ENCODE measurements at regions not wholly inside any gene's neighbourhood (a gene's known extent, or its start where the extent isn't known, plus 50 kb on each side); places are given as distances from the start of the nearest gene placed in this dataset.
"Not testable (repeated sequence)": the region's sequence is repeated elsewhere in the genome, so short reads cannot be mapped to it uniquely, and the experiment has no call there.

DNA sequence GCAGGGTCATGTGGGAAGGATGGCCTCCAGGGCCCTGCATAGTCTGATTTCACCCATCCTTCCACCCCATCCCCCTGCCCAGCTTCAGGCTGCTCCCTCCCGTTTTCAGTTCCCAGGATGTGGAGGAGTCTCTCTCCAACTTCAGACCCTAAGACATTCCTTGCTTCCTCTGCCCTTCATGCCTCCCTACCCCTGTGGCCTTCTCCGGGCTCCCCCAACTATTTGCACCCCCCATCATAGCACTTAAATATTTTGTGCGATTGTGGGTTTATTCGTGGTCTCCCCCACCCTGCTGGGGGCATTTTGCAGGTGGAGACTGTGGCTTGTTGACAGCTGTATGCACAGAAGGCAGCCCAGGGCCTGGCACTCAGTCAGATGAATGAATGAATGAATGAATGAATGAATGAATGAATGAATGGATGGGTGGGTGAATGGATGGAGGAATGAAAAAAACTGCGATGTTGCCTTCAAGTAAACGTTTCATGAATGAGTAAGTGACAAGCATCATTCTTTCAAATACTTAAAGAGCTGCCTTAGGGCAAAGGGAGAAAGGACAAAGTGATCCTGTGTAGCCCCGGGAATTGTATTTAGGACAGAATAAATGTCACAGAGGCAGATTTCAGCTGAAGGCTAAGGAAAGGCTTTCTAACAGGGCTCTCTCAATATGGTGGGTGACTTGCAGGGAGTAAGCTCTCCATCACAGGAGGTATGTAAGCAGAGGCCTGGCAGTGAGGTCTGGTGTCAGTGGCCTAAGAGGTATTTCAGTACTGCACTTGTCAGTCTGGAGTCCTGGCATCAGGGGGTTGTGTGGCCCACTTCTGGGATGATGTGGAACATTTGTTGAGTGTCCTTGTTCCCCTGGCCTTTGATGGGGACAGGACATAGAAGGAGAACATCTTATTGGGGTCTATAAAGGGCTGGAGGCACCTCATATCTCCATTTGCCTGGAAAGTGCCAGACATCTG is 156.4 kb downstream of the PTPRU start:
- no peak for DNase-seq (ENCODE audit: insufficient read length, low spot score)
- TF ChIP-seq PAX5 (IDR thresholded peaks at IDR 0.05; ENCODE audit: insufficient read depth, low read length, severe bottlenecking) (no peak), SPI1 (IDR thresholded peaks at IDR 0.05; ENCODE audit: low read depth, low read length) (no peak), POU2F2 (IDR thresholded peaks at IDR 0.05; ENCODE audit: low read depth, low read length) (no peak), POLR2AphosphoS5 (IDR thresholded peaks at IDR 0.05; ENCODE audit: low read depth, low read length) (no peak), TAF1 (IDR thresholded peaks at IDR 0.05; ENCODE audit: low read depth, low read length) (no peak), POLR2A (IDR thresholded peaks at IDR 0.05; ENCODE audit: low read depth, low read length) (no peak)
- FAIRE-seq: no peak

- TF ChIP-seq SPI1 (IDR thresholded peaks at IDR 0.05; ENCODE audit: low read depth, low read length): no peak
- TF ChIP-seq TAF1 (IDR thresholded peaks at IDR 0.05; ENCODE audit: low read depth, low read length): no peak
- TF ChIP-seq POU2F2 (IDR thresholded peaks at IDR 0.05; ENCODE audit: low read depth, low read length): no peak
- no peak for TF ChIP-seq PAX5 (IDR thresholded peaks at IDR 0.05; ENCODE audit: insufficient read depth, low read length, severe bottlenecking)
- no peak for TF ChIP-seq POLR2A (IDR thresholded peaks at IDR 0.05; ENCODE audit: low read depth, low read length)
- no peak for TF ChIP-seq POLR2AphosphoS5 (IDR thresholded peaks at IDR 0.05; ENCODE audit: low read depth, low read length)
- FAIRE-seq (no peak), DNase-seq (ENCODE audit: insufficient read length, low spot score) (no peak)
These were observed 155.7 kb downstream of the PTPRU start for GRCh38 chr1:29392036-29392435.

DNA sequence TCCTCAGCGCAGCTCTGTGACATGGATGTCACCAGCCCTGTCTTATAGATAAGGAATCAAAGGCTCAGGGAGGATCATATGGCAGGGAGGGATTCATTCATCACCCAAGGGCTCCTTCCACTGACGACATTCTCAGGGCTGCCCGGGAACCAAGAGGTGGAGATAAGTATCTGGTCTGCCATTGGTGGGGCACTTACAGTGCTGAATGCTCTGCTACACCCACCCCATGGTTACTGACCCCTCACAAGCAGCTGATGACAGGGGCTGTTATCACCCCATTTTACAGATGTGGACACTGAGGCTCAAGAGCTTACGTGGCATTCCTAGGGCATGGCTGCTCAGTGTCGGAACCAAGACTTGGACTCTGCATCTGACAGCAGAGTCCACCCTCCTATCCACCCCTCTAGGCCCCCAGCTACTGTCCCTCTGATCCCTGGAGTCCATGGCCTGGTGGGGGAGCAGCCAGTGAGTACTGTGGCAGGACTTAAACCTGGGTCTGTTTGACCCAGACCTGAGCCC is 155.1 kb downstream of the PTPRU start:
- no peak for FAIRE-seq
- TF ChIP-seq POU2F2 (IDR thresholded peaks at IDR 0.05; ENCODE audit: low read depth, low read length) (no peak), POLR2A (IDR thresholded peaks at IDR 0.05; ENCODE audit: low read depth, low read length) (no peak), PAX5 (IDR thresholded peaks at IDR 0.05; ENCODE audit: insufficient read depth, low read length, severe bottlenecking) (no peak)
- DNase-seq (ENCODE audit: insufficient read length, low spot score): no peak

DNA sequence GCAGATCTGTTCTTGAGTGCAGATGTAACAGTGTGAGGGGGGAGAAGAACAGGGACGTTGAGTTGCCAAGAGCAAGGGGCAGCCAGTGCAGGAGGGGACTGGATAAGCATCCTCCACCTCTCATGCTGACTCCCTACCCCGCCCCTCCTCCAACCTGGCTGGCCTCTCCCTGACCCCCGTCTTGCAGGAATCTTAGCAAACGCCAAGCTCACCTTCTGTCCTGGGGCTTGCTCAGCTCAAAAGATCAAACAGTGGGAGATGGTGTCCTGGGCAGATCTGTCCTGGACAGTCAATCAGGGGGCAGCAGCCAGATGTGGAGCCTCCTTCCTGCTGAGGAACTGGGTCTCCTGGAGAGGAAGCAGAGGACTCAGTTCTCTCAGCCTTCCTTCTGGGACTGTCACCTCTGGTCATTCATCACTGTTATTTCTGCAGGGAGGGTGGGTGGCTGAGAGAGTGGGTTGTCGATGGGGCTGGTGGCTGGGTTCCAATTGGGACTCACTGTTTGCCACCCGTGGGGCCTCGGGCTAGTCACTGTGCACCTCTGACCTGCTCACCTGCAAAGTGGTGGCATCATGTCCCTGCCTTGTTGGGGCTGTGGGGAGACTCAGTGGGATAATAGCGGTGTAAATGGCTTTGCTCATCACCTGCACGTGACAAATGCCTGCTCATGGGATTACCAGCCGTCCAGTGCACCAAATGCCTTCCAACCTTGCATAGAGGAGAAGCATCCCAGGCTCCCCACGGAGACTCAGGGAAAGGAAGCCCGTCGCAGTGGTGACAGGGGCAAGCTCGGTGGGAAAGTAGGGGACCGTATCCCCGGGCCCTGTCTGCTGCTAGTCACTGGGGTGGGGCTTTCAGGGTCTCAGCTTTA is 154.4 kb downstream of the PTPRU start:
- FAIRE-seq (no peak), DNase-seq (ENCODE audit: insufficient read length, low spot score) (no peak)

DNA sequence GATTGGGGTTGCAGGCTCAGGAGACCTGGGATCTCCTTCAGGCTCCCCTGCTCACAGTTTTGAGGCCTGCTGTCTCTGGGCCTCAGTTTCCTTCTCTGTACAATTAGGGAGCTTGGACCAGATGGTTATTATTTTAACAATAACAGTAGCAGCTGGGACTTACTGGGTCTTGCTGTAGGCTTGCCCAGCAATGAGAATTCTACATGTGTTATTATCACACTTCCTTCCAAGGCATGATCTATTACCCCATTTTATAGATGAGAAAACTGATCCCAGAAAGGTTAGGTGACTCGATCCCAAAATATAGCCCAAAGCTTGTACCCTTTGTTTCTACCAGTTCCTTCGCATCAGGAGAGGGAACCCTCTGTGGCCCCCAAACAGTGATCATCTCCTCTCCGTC is 153.8 kb downstream of the PTPRU start:
- FAIRE-seq (no peak), DNase-seq (ENCODE audit: insufficient read length, low spot score) (no peak)
- TF ChIP-seq TAF1 (IDR thresholded peaks at IDR 0.05; ENCODE audit: low read depth, low read length): no peak
- no peak for TF ChIP-seq SPI1 (IDR thresholded peaks at IDR 0.05; ENCODE audit: low read depth, low read length)
- no peak for TF ChIP-seq POLR2A (IDR thresholded peaks at IDR 0.05; ENCODE audit: low read depth, low read length)
- no peak for TF ChIP-seq PAX5 (IDR thresholded peaks at IDR 0.05; ENCODE audit: insufficient read depth, low read length, severe bottlenecking)
- TF ChIP-seq POLR2AphosphoS5 (IDR thresholded peaks at IDR 0.05; ENCODE audit: low read depth, low read length): no peak
- no peak for TF ChIP-seq POU2F2 (IDR thresholded peaks at IDR 0.05; ENCODE audit: low read depth, low read length)

More for the DNA sequence above, 154.4 kb downstream of the PTPRU start:
- TF ChIP-seq POU2F2 (IDR thresholded peaks at IDR 0.05; ENCODE audit: low read depth, low read length) (no peak), POLR2A (IDR thresholded peaks at IDR 0.05; ENCODE audit: low read depth, low read length) (no peak), POLR2AphosphoS5 (IDR thresholded peaks at IDR 0.05; ENCODE audit: low read depth, low read length) (no peak), PAX5 (IDR thresholded peaks at IDR 0.05; ENCODE audit: insufficient read depth, low read length, severe bottlenecking) (no peak), SPI1 (IDR thresholded peaks at IDR 0.05; ENCODE audit: low read depth, low read length) (no peak), TAF1 (IDR thresholded peaks at IDR 0.05; ENCODE audit: low read depth, low read length) (no peak)

DNA sequence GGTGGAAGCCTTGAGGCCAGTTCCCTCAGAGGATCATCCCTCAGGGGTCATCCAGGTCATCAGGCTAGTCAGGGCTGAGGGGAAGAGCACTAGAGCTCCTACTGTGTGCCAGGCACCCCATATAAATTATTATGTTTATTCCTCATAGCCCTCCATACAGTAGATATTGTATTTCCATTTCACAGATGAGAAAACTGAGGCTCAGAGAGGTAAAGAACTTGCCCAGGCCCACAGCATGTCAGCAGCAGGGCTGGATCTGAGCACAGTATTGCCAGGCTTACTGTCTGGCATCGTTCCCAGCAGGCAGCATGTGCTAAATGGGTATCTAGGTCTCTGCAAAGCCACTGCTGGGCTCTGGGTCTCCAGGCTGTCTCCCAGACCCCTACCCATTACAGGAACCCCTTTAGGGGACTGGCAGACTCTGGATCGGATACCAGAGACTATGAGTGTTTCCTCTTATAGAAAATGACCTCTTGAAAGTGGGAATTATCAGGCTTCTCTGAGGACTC is 153.3 kb downstream of the PTPRU start:
- DNase-seq (ENCODE audit: insufficient read length, low spot score): no peak
- FAIRE-seq: no peak
- TF ChIP-seq POU2F2 (IDR thresholded peaks at IDR 0.05; ENCODE audit: low read depth, low read length) (no peak), POLR2A (IDR thresholded peaks at IDR 0.05; ENCODE audit: low read depth, low read length) (no peak), PAX5 (IDR thresholded peaks at IDR 0.05; ENCODE audit: insufficient read depth, low read length, severe bottlenecking) (no peak), POLR2AphosphoS5 (IDR thresholded peaks at IDR 0.05; ENCODE audit: low read depth, low read length) (no peak), TAF1 (IDR thresholded peaks at IDR 0.05; ENCODE audit: low read depth, low read length) (no peak), SPI1 (IDR thresholded peaks at IDR 0.05; ENCODE audit: low read depth, low read length) (no peak)

- DNase-seq (ENCODE audit: insufficient read length, low spot score) (no peak), FAIRE-seq (no peak)
- TF ChIP-seq POLR2AphosphoS5 (IDR thresholded peaks at IDR 0.05; ENCODE audit: low read depth, low read length) (no peak), TAF1 (IDR thresholded peaks at IDR 0.05; ENCODE audit: low read depth, low read length) (no peak), SPI1 (IDR thresholded peaks at IDR 0.05; ENCODE audit: low read depth, low read length) (no peak), POLR2A (IDR thresholded peaks at IDR 0.05; ENCODE audit: low read depth, low read length) (no peak)
These were observed 152.6 kb downstream of the PTPRU start for GRCh38 chr1:29388884-29389283.

GRCh38 chr1:29388170-29388569 is 151.8 kb downstream of the PTPRU start:
- DNase-seq (ENCODE audit: insufficient read length, low spot score): no peak
- no peak for TF ChIP-seq PAX5 (IDR thresholded peaks at IDR 0.05; ENCODE audit: insufficient read depth, low read length, severe bottlenecking)
- no peak for TF ChIP-seq SPI1 (IDR thresholded peaks at IDR 0.05; ENCODE audit: low read depth, low read length)
- no peak for FAIRE-seq

GRCh38 chr1:29387210-29387609 is 150.9 kb downstream of the PTPRU start:
- no peak for FAIRE-seq
- DNase-seq (ENCODE audit: insufficient read length, low spot score): no peak
- TF ChIP-seq POLR2AphosphoS5 (IDR thresholded peaks at IDR 0.05; ENCODE audit: low read depth, low read length) (no peak), SPI1 (IDR thresholded peaks at IDR 0.05; ENCODE audit: low read depth, low read length) (no peak), POLR2A (IDR thresholded peaks at IDR 0.05; ENCODE audit: low read depth, low read length) (no peak), POU2F2 (IDR thresholded peaks at IDR 0.05; ENCODE audit: low read depth, low read length) (no peak)

DNA sequence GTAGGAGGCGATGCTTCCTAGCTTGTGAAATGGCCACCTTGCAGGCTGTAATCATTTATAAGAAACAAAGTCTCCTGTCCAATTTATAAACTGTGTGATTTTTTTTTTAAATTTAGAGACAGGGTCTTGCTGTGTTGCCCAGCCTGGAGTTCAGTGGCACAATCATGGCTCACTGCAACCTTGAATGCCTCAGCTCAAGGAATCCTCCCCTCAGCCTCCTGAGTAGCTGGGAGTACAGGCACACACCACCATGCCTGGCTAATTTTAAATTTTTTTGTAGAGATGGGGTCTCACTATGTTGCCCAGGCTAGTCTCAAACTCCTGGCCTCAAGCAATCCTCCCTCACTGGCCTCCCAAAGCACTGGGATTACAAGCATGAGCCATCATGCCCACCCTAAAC is 150.1 kb downstream of the PTPRU start:
- FAIRE-seq; DNase-seq (ENCODE audit: insufficient read length, low spot score): not testable (repeated sequence)
